Lower lobe of right lung (tissue), 2 donors: ENCODE measurements at regions not wholly inside any gene's neighbourhood (a gene's known extent, or its start where the extent isn't known, plus 50 kb on each side); places are given as distances from the start of the nearest gene placed in this dataset.
"Not testable (repeated sequence)": the region's sequence is repeated elsewhere in the genome, so short reads cannot be mapped to it uniquely, and the experiment has no call there.

Source experiments
- ATAC-seq, 2 donors: fragments of 200-7000 bp; cut with Tn5 transposase; one replicate each; pipeline ENCODE4 v1.9.1; 2020 to 2022; ENCODE audit warnings: mild to moderate bottlenecking in 2 of 2, moderate library complexity in 2 of 2
- DNase-seq: peaks from one replicate; pipeline ENCODE4 v3.0.0-alpha.2; 2020
- H3K27ac ChIP-seq: fragments of 200-600 bp; one replicate; pipeline ENCODE4 v1.8.0; 2022
- H3K27me3 ChIP-seq: fragments of 200-600 bp; one replicate; pipeline ENCODE4 v1.8.0; 2022; ENCODE audit warnings: low read depth
- H3K36me3 ChIP-seq: fragments of 200-600 bp; one replicate; pipeline ENCODE4 v1.8.0; 2022; ENCODE audit warnings: mild to moderate bottlenecking
- H3K4me1 ChIP-seq: fragments of 200-600 bp; one replicate; pipeline ENCODE4 v1.8.0; 2022
- H3K4me3 ChIP-seq: fragments of 200-600 bp; one replicate; pipeline ENCODE4 v1.8.0; 2022; ENCODE audit warnings: mild to moderate bottlenecking
- H3K9me3 ChIP-seq: fragments of 200-600 bp; one replicate; pipeline ENCODE4 v1.8.0; 2022
- intact Hi-C: fragments of 100-400 bp; cut with DNase I; formaldehyde crosslinking; loops from one replicate; pipeline ENCODE4 v1.11.0; 2022
- TF ChIP-seq, protein P1 (sequence below): fragments of 200-600 bp; IDR thresholded peaks from one replicate; pipeline ENCODE4 v1.8.0; 2022; ENCODE audit warnings: antibody characterized with exemption, mild to moderate bottlenecking
- donor health status: DM: no; HTN: yes; CAD: no; lungs with severe emphysema.

DNA sequence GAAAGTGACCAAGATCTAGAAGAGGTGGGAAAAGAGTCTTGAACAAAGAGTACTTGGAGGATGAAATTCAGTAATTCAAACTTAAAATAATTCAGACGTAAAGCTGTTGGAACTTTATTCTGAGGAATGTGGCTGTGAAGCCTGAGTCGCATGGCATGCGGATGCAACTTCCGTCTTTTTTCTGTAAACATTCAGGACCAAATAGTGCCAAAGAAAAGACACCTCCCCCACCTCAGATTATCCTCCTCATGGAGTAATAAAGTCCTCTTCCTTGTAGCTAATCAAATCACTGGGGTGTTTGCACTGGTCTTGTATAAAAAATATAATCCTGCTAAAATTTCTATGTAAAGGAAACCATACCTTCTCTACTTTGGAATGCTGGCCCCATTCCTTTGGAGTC is 790.4 kb downstream of the TSN start:
- Histone ChIP-seq H3K27me3 (no peaks in the 10 kb centered on the region), H3K4me3 (no peak overlapping the region), H3K9me3 (no peaks in the 10 kb centered on the region), H3K36me3 (no peaks in the 10 kb centered on the region), H3K27ac (no peak overlapping the region), H3K4me1 (no peaks in the 10 kb centered on the region)
- TF ChIP-seq, protein P1, sequence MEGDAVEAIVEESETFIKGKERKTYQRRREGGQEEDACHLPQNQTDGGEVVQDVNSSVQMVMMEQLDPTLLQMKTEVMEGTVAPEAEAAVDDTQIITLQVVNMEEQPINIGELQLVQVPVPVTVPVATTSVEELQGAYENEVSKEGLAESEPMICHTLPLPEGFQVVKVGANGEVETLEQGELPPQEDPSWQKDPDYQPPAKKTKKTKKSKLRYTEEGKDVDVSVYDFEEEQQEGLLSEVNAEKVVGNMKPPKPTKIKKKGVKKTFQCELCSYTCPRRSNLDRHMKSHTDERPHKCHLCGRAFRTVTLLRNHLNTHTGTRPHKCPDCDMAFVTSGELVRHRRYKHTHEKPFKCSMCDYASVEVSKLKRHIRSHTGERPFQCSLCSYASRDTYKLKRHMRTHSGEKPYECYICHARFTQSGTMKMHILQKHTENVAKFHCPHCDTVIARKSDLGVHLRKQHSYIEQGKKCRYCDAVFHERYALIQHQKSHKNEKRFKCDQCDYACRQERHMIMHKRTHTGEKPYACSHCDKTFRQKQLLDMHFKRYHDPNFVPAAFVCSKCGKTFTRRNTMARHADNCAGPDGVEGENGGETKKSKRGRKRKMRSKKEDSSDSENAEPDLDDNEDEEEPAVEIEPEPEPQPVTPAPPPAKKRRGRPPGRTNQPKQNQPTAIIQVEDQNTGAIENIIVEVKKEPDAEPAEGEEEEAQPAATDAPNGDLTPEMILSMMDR = no peak
- ATAC-seq (no peak), DNase-seq (no peak)
- intact Hi-C loops = no loop called here

DNA sequence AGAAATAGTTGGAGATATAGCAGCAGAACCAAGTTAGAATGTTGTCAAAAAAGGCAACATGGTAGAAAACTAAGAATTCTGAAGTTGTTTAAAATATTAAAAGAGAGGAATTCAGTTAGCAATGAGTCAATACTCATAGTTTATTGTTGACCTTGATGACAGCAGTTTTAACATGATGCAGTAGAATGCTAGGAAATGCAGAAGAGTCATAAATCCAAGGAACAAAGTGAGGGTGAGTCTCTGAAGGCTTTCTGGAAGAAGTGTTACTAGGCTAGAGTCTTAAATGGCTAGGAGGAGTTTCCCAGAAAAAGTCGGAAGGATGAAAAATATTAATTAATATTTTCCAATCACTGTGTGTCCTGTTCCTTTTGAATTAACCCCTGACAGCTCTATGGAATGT is 807.3 kb downstream of the TSN start:
- H3K4me3 ChIP-seq = no peak overlapping the region
- no peak overlapping the region for H3K27ac ChIP-seq
- TF ChIP-seq, protein P1 = no peak
- H3K27me3 ChIP-seq = no peaks in the 10 kb centered on the region
- intact Hi-C loops = no loop called here
- H3K9me3 ChIP-seq = no peaks in the 10 kb centered on the region
- H3K36me3 ChIP-seq = no peaks in the 10 kb centered on the region
- ATAC-seq = no peak
- DNase-seq = no peak
- no peaks in the 10 kb centered on the region for H3K4me1 ChIP-seq

DNA sequence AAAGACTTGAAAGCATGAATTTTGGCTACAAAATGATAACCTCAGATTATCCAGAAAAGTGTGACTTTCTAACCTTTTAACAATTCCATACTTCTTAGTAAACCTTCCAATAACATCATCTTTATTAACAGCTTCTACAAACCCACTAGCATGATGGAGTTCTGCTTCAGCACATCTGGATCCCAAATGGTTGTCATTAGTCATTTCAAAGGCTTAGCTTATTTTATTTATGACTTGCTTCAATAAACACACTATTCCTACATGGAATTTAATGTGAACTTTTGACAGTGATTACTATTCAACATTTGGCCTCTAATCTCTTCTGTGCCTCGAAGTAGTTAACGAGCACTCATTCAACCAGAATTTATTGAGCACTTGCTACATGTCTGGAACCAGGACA is 808.3 kb downstream of the TSN start:
- TF ChIP-seq, protein P1 = no peak

DNA sequence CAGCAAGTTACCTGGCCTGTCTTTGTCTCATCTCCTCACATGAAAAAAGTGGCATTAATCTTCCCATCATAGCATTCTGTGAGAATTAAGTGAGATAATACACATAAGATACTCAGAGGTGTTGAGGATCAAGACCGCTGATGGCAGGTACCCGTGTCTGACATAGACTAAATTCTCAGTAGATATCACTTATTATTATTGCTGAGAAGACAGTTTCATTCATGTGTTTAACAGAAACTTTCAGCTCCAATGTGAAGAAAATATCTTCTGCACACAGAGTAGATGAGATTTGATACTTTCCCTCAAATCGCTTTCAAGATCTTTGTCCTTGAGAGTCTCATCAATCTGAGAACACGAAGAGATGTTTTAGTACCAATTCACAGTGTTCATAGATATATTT is 809.4 kb downstream of the TSN start:
- TF ChIP-seq, protein P1 = no peak
- intact Hi-C loops = no loop called here
- ATAC-seq = no peak
- DNase-seq = no peak
- Histone ChIP-seq H3K4me3 (no peak overlapping the region), H3K9me3 (no peaks in the 10 kb centered on the region), H3K4me1 (no peaks in the 10 kb centered on the region), H3K36me3 (no peaks in the 10 kb centered on the region), H3K27me3 (no peaks in the 10 kb centered on the region), H3K27ac (no peak overlapping the region)

More for the DNA sequence above, 808.3 kb downstream of the TSN start:
- Histone ChIP-seq H3K27ac (no peak overlapping the region), H3K36me3 (no peaks in the 10 kb centered on the region), H3K4me3 (no peak overlapping the region), H3K4me1 (no peaks in the 10 kb centered on the region), H3K9me3 (no peaks in the 10 kb centered on the region), H3K27me3 (no peaks in the 10 kb centered on the region)
- ATAC-seq (no peak), DNase-seq (no peak)
- intact Hi-C loops = no loop called here

DNA sequence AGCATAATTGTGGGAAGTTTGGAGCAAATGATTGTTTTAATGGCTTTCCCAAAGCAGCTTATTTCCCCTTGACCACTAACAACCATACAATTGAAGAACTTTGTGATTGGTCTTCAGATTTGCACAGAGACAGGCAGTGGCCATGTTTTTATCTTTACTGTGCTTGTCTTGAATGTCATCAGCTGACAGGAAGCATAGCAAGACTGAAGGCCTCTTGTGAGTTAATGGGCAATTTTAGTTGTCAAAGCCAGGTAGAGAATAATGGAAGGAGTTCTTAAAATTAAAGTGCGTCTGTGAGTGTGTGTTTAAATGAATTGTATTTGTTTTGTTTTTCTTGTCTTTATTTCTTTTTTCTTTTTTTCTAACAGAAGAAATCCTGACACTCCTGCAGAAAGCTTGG is 809.9 kb downstream of the TSN start:
- Histone ChIP-seq H3K4me1 (no peaks in the 10 kb centered on the region), H3K27me3 (no peaks in the 10 kb centered on the region), H3K36me3 (no peaks in the 10 kb centered on the region), H3K4me3 (no peak overlapping the region), H3K9me3 (no peaks in the 10 kb centered on the region), H3K27ac (no peak overlapping the region)
- intact Hi-C loops = no loop called here
- ATAC-seq = no peak
- no peak for DNase-seq
- TF ChIP-seq, protein P1 = no peak

GRCh38 chr2:122570641-122571040 is 815.2 kb downstream of the TSN start:
- H3K27ac ChIP-seq = no peak overlapping the region
- H3K36me3 ChIP-seq = no peaks in the 10 kb centered on the region
- H3K9me3 ChIP-seq = no peaks in the 10 kb centered on the region
- TF ChIP-seq, protein P1 = no peak
- H3K4me1 ChIP-seq = no peaks in the 10 kb centered on the region
- H3K27me3 ChIP-seq = no peaks in the 10 kb centered on the region
- no peak for ATAC-seq
- no peak overlapping the region for H3K4me3 ChIP-seq
- no peak for DNase-seq
- intact Hi-C loops = no loop called here

GRCh38 chr2:122571471-122571870 is 816.0 kb downstream of the TSN start:
- intact Hi-C loops, H3K4me3 ChIP-seq, H3K36me3 ChIP-seq, DNase-seq, ATAC-seq, H3K27ac ChIP-seq, H3K27me3 ChIP-seq, H3K4me1 ChIP-seq, H3K9me3 ChIP-seq: not testable (repeated sequence)
